ENCODE measurements at regions not wholly inside any gene's neighbourhood (a gene's known extent, or its start where the extent isn't known, plus 50 kb on each side); places are given as distances from the start of the nearest gene placed in this dataset.

GRCh38 chr13:44110091-44110621 lies 230.5 kb downstream of the LACC1 start:
- no peak for TF ChIP-seq EZH2 (IDR thresholded peaks at IDR 0.05; ENCODE audit: insufficient read depth, poor library complexity, severe bottlenecking)
- no peak for TF ChIP-seq EZH2phosphoT487 (IDR thresholded peaks at IDR 0.05; ENCODE audit: insufficient read depth, low read depth)

Measured in GM23248 (cell line).